Memory B cell (primary cell): ENCODE measurements at regions not wholly inside any gene's neighbourhood (a gene's known extent, or its start where the extent isn't known, plus 50 kb on each side); places are given as distances from the start of the nearest gene placed in this dataset.

Experiments
- ATAC-seq: fragments of 150-1000 bp; cut with Tn5 transposase; 2 replicates; pipeline ENCODE4 v1.10.0; 2021; ENCODE audit warnings: low read depth, mild to moderate bottlenecking, moderate library complexity
- DNase-seq, 2 donors: peaks; one replicate each; pipeline ENCODE4 v3.0.0; 2022; ENCODE audit warnings: low spot score in 2 of 2
- H3K27ac Mint-ChIP-seq: one replicate; pipeline ENCODE4 v1.8.0; 2022; ENCODE audit warnings: mild to moderate bottlenecking, moderate library complexity, mixed read lengths
- H3K27me3 Mint-ChIP-seq: one replicate; pipeline ENCODE4 v1.8.0; 2022; ENCODE audit warnings: mixed read lengths
- H3K36me3 Mint-ChIP-seq: one replicate; pipeline ENCODE4 v1.8.0; 2022; ENCODE audit warnings: mild to moderate bottlenecking, mixed read lengths
- H3K4me1 Mint-ChIP-seq: one replicate; pipeline ENCODE4 v1.8.0; 2022; ENCODE audit warnings: mixed read lengths
- H3K4me3 Mint-ChIP-seq: one replicate; pipeline ENCODE4 v1.8.0; 2022; ENCODE audit warnings: mild to moderate bottlenecking, moderate library complexity, mixed read lengths
- H3K9me3 Mint-ChIP-seq: one replicate; pipeline ENCODE4 v1.8.0; 2022; ENCODE audit warnings: mixed read lengths

GRCh38 chr4:104763554-104764222 is 269.0 kb upstream of the CXXC4 start:
- DNase-seq (no peak), ATAC-seq (no peak)
- no peak overlapping the region for H3K27ac Mint-ChIP-seq
- H3K4me3 Mint-ChIP-seq = no peak overlapping the region
- no peaks in the 10 kb centered on the region for H3K9me3 Mint-ChIP-seq
- H3K4me1 Mint-ChIP-seq = peaks cover 4% of the 10 kb centered on the region
- H3K27me3 Mint-ChIP-seq = no peaks in the 10 kb centered on the region
- H3K36me3 Mint-ChIP-seq = no peaks in the 10 kb centered on the region

- no peaks in the 10 kb centered on the region for H3K36me3 Mint-ChIP-seq
- no peak overlapping the region for H3K27ac Mint-ChIP-seq
- no peak overlapping the region for H3K4me3 Mint-ChIP-seq
- no peak for DNase-seq
- peaks cover 8% of the 10 kb centered on the region for H3K4me1 Mint-ChIP-seq
- ATAC-seq = no peak
- no peaks in the 10 kb centered on the region for H3K27me3 Mint-ChIP-seq
- H3K9me3 Mint-ChIP-seq = no peaks in the 10 kb centered on the region
These were observed 272.0 kb upstream of the CXXC4 start for GRCh38 chr4:104766676-104767075.

- ATAC-seq (no peak), DNase-seq (no peak)
- H3K4me1 Mint-ChIP-seq = peaks cover 15% of the 10 kb centered on the region
- no peaks in the 10 kb centered on the region for H3K36me3 Mint-ChIP-seq
- peak overlapping the region; percentile 30 for H3K4me3 Mint-ChIP-seq
- no peaks in the 10 kb centered on the region for H3K27me3 Mint-ChIP-seq
- peaks cover 2% of the 10 kb centered on the region for H3K9me3 Mint-ChIP-seq
- H3K27ac Mint-ChIP-seq = no peak overlapping the region
These were observed 278.2 kb upstream of the CXXC4 start for GRCh38 chr4:104772849-104773248.

- Mint-ChIP-seq H3K36me3 (peaks cover 1% of the 10 kb centered on the region), H3K4me3 (no peak overlapping the region), H3K9me3 (no peaks in the 10 kb centered on the region), H3K27me3 (peaks cover 5% of the 10 kb centered on the region), H3K4me1 (peaks cover 3% of the 10 kb centered on the region), H3K27ac (no peak overlapping the region)
- ATAC-seq = no peak
- DNase-seq = no peak
These were observed 300.7 kb upstream of the CXXC4 start for GRCh38 chr4:104795264-104795939.

GRCh38 chr4:104811727-104812126 is 317.0 kb upstream of the CXXC4 start:
- no peak for ATAC-seq
- no peak for DNase-seq
- no peak overlapping the region for H3K4me3 Mint-ChIP-seq
- H3K36me3 Mint-ChIP-seq = no peaks in the 10 kb centered on the region
- peaks cover 19% of the 10 kb centered on the region for H3K4me1 Mint-ChIP-seq
- H3K27ac Mint-ChIP-seq = no peak overlapping the region
- H3K27me3 Mint-ChIP-seq = no peaks in the 10 kb centered on the region
- H3K9me3 Mint-ChIP-seq = no peaks in the 10 kb centered on the region

- Mint-ChIP-seq H3K4me1 (peaks cover 17% of the 10 kb centered on the region), H3K4me3 (no peak overlapping the region), H3K27ac (no peak overlapping the region), H3K9me3 (no peaks in the 10 kb centered on the region), H3K36me3 (no peaks in the 10 kb centered on the region), H3K27me3 (no peaks in the 10 kb centered on the region)
- ATAC-seq (peak; percentile 86), DNase-seq (peak in 1 of 2 donors; percentile 5)
These were observed 321.0 kb upstream of the CXXC4 start for GRCh38 chr4:104815665-104816064.

- Mint-ChIP-seq H3K27ac (no peak overlapping the region), H3K27me3 (no peaks in the 10 kb centered on the region), H3K4me1 (peaks cover 17% of the 10 kb centered on the region), H3K9me3 (no peaks in the 10 kb centered on the region), H3K36me3 (no peaks in the 10 kb centered on the region), H3K4me3 (no peak overlapping the region)
- DNase-seq (no peak), ATAC-seq (no peak)
These were observed 323.9 kb upstream of the CXXC4 start for GRCh38 chr4:104818579-104818978.

GRCh38 chr4:104826171-104826570 is 320.5 kb upstream of the TET2 start:
- Mint-ChIP-seq H3K27ac (no peak overlapping the region), H3K4me1 (peaks cover 2% of the 10 kb centered on the region), H3K4me3 (no peak overlapping the region), H3K9me3 (no peaks in the 10 kb centered on the region), H3K27me3 (peaks cover 2% of the 10 kb centered on the region), H3K36me3 (no peaks in the 10 kb centered on the region)
- DNase-seq (no peak), ATAC-seq (no peak)

GRCh38 chr4:104829761-104830160 is 316.9 kb upstream of the TET2 start:
- H3K4me1 Mint-ChIP-seq = peaks cover under 1% of the 10 kb centered on the region
- no peak overlapping the region for H3K4me3 Mint-ChIP-seq
- ATAC-seq (no peak), DNase-seq (no peak)
- peaks cover 2% of the 10 kb centered on the region for H3K27me3 Mint-ChIP-seq
- no peak overlapping the region for H3K27ac Mint-ChIP-seq
- no peaks in the 10 kb centered on the region for H3K36me3 Mint-ChIP-seq
- H3K9me3 Mint-ChIP-seq = no peaks in the 10 kb centered on the region

GRCh38 chr4:104848597-104849225 is 298.0 kb upstream of the TET2 start:
- ATAC-seq (no peak), DNase-seq (no peak)
- H3K27ac Mint-ChIP-seq = no peak overlapping the region
- H3K4me3 Mint-ChIP-seq = no peak overlapping the region
- no peaks in the 10 kb centered on the region for H3K4me1 Mint-ChIP-seq
- no peaks in the 10 kb centered on the region for H3K9me3 Mint-ChIP-seq
- H3K36me3 Mint-ChIP-seq = no peaks in the 10 kb centered on the region
- H3K27me3 Mint-ChIP-seq = no peaks in the 10 kb centered on the region

- ATAC-seq (no peak), DNase-seq (no peak)
- no peak overlapping the region for H3K4me3 Mint-ChIP-seq
- no peaks in the 10 kb centered on the region for H3K27me3 Mint-ChIP-seq
- H3K9me3 Mint-ChIP-seq = no peaks in the 10 kb centered on the region
- no peaks in the 10 kb centered on the region for H3K4me1 Mint-ChIP-seq
- no peak overlapping the region for H3K27ac Mint-ChIP-seq
- H3K36me3 Mint-ChIP-seq = no peaks in the 10 kb centered on the region
These were observed 287.0 kb upstream of the TET2 start for GRCh38 chr4:104859601-104860237.

GRCh38 chr4:104860238-104861123 is 286.2 kb upstream of the TET2 start:
- ATAC-seq (peak; percentile 66), DNase-seq (peak; percentile 42 to 67)
- no peaks in the 10 kb centered on the region for H3K27me3 Mint-ChIP-seq
- H3K4me1 Mint-ChIP-seq = no peaks in the 10 kb centered on the region
- no peak overlapping the region for H3K4me3 Mint-ChIP-seq
- H3K9me3 Mint-ChIP-seq = no peaks in the 10 kb centered on the region
- H3K36me3 Mint-ChIP-seq = no peaks in the 10 kb centered on the region
- no peak overlapping the region for H3K27ac Mint-ChIP-seq

- DNase-seq (no peak), ATAC-seq (no peak)
- Mint-ChIP-seq H3K4me3 (no peak overlapping the region), H3K27ac (no peak overlapping the region), H3K27me3 (peaks cover under 1% of the 10 kb centered on the region), H3K36me3 (no peaks in the 10 kb centered on the region), H3K9me3 (no peaks in the 10 kb centered on the region), H3K4me1 (peaks cover 5% of the 10 kb centered on the region)
These were observed 279.9 kb upstream of the TET2 start for GRCh38 chr4:104866809-104867208.
